C4-2B (cell line): ENCODE measurements at regions not wholly inside any gene's neighbourhood (a gene's known extent, or its start where the extent isn't known, plus 50 kb on each side); places are given as distances from the start of the nearest gene placed in this dataset.

Source experiments
- H3K27ac ChIP-seq: fragments of 450-650 bp; 2 replicates; pipeline ENCODE4 v1.5.1; 2017
- ZFX ChIP-seq: fragments of 450-650 bp; IDR thresholded peaks from 2 replicates; pipeline ENCODE4 v1.6.1; 2017
- TF ChIP-seq, protein P1 (sequence below): fragments of 450-650 bp; conservative IDR thresholded peaks from 2 replicates; pipeline ENCODE4 v1.5.1; 2017; ENCODE audit warnings: mild to moderate bottlenecking

DNA sequence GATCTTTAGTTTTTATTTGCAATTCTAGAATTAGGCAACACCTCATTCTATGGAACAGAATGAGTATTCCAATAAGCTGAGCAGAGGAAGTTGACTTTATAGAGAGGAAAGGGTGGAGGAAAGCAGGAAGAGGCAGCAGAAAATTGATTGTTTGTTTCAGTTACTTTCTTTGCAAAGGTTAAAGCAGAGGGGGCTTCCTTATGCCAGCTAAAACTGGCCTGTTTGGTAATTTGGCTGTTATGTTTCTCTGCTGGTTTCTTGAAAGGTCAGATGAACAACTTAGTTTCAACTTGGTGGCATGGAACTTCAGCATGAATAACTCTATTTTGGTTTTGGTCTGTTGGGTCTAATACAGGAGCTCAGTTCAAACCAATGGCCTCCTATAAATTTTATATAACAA lies 190.9 kb upstream of the IL12A start:
- no peak for TF ChIP-seq ZFX
- TF ChIP-seq, protein P1, sequence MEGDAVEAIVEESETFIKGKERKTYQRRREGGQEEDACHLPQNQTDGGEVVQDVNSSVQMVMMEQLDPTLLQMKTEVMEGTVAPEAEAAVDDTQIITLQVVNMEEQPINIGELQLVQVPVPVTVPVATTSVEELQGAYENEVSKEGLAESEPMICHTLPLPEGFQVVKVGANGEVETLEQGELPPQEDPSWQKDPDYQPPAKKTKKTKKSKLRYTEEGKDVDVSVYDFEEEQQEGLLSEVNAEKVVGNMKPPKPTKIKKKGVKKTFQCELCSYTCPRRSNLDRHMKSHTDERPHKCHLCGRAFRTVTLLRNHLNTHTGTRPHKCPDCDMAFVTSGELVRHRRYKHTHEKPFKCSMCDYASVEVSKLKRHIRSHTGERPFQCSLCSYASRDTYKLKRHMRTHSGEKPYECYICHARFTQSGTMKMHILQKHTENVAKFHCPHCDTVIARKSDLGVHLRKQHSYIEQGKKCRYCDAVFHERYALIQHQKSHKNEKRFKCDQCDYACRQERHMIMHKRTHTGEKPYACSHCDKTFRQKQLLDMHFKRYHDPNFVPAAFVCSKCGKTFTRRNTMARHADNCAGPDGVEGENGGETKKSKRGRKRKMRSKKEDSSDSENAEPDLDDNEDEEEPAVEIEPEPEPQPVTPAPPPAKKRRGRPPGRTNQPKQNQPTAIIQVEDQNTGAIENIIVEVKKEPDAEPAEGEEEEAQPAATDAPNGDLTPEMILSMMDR: no peak
- H3K27ac ChIP-seq: no peak overlapping the region

DNA sequence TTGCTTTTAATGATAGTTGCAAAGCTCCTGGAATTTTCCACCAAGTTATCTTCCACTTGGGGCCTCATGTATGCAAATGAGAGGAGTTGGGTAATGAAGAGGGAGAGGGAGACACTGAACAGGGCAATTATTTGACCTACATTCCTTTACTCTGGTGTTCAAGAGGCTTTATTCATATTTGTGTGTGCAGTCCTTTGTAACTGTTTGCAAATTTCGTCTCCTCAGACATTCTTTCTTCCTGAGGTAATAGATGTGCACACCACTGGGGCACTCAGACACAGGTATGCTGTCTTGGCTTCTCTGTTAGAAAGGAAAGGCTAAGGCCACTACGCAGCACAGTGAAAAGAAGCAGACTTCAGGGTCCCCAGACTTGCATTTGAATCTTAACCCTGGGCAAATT lies 189.7 kb upstream of the IL12A start:
- TF ChIP-seq, protein P1: no peak
- TF ChIP-seq ZFX: no peak
- H3K27ac ChIP-seq: no peak overlapping the region

DNA sequence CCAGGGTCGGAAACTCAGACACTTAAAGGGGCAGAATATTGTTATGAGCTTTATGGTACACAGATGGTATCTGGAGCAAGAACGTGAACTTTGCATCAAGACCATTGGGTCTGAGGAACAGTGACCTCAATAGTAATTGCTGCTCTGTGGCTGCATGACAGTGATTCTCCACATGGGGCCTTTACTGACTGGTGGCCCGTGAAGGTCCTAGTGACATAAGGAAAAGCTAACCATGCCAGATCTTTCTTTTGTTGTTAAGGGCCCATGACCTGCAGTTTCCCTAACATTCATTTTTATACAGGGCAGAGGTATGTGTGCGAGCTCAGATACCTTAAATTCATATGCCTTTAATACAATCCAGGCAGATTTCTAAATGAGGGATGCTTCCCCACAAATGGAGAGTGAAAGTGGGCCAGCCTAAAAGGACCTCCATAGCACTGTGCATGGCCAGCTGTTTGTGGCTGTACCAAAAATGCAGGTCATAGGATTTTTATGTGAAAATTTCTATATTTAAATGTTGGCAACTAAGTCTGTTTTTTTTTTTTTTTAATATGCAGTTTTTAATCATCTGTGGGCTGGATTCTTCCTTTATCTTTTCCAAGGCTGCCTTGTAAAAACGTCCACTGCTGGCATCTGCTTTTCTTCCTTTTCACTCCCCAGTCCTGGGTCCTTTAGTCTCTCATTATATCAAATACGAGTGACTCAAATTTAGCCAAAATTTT lies 188.0 kb upstream of the IL12A start:
- no peak overlapping the region for H3K27ac ChIP-seq
- TF ChIP-seq ZFX: no peak
- TF ChIP-seq, protein P1: no peak

DNA sequence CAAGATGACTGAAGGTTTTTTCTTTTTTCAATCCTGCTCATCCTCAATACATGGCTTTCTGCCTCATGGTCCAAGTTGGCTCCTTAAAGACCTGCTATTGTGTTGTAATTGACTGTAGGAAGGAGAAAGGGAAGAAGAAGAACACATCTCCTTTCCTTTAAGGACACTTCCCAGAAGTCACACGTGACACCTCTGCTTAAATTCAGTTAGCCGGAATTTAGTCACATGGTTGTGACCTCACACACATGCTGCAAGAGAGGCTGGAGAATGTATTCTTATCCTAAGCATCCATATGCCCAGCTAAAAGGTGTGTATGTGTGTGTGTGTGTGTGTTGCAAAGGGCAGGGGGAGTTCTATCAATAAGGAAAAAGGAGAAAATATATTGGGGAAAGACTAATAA lies 185.8 kb upstream of the IL12A start:
- TF ChIP-seq, protein P1: no peak
- no peak for TF ChIP-seq ZFX
- no peak overlapping the region for H3K27ac ChIP-seq

DNA sequence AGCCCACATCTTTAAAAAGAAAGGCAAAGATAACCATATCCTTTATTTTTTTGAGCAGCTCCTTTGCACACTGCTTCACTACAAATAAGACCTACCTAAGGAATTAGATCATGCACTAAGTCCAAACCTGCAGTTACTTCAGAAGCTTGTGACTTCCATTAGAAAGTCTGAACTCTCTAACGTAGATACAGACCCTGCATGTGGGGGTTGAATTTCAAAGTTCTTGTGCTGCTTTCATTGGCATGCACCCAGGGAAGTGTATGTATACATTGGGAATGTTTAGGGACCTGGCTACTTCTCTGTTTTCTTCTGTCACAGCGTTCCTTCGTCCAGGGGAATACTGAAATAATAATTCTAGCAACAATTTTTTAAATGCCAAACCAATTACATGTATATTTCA lies 185.2 kb upstream of the IL12A start:
- TF ChIP-seq, protein P1: no peak
- TF ChIP-seq ZFX: no peak
- no peak overlapping the region for H3K27ac ChIP-seq

DNA sequence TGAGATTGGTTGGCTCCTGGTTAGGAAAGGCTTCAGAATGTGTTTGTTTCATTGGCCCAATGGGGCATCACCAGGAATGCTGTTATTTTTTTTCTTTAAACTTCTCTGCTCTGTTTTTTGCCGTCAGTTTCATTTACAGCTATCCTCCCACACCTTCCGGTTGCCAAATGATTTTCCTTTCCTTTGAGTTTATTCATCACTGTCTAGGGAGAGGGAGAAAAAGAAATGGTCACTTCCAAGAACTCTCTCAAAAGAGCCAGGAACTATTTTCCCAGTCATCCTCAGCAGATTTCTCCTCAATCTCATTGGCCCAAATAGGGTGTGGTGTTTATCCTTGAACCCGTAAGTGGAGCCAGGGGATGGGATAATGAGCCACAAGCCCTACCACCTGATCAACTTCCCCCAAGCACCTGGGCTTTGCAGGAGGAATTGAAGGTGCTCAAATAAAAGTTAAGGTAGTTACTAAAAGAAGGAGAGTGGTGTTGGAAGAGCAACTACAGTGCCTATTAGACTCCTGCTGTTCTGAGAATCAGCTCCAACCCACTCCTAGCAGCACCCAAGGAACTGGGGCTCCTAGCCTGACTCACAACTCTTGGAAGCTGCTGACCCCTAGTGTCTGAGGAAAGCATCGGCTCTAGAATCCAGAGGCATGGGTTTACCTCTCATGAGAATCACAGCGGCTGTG lies 183.8 kb upstream of the IL12A start:
- TF ChIP-seq, protein P1: peak; percentile 97
- TF ChIP-seq ZFX: no peak
- no peak overlapping the region for H3K27ac ChIP-seq

DNA sequence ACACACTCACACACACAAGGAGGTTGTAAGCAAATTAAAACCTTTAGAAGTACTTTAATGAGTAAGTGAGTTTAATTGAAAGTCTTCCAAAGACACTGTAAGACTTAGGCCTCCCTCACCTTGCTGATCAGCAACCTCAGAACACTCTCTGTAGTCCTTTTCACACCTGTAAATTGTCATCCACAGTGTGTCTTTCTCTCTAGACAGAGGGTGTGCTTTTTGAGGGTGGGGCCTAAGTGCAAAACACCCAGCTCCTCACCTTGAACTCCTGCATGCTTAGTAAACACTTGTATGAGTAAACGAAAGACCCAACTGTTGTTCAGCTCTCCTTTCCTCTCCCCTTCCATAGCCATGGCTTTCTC lies 183.2 kb upstream of the IL12A start:
- H3K27ac ChIP-seq: no peak overlapping the region
- no peak for TF ChIP-seq ZFX
- TF ChIP-seq, protein P1: peak; percentile 61
